Heart left ventricle (tissue), 16 donors: ENCODE measurements at regions not wholly inside any gene's neighbourhood (a gene's known extent, or its start where the extent isn't known, plus 50 kb on each side); places are given as distances from the start of the nearest gene placed in this dataset.

Experiments used
- ATAC-seq, 4 donors: fragments of 200-7000 bp; cut with Tn5 transposase; one replicate each; pipeline ENCODE4 v1.9.1; 2020 to 2022; ENCODE audit warnings: moderate library complexity in 4 of 4, mild to moderate bottlenecking in 3 of 4, moderate number of reproducible peaks in 1 of 4
- DNase-seq, 5 donors: peaks; one replicate each; pipeline ENCODE4 v3.0.0-alpha.2; 2020
- H3K27ac ChIP-seq, 12 donors: fragments of 200-600 bp; sonication (generic) in 4 of 12; one replicate each; pipeline versions ENCODE4 v1.5.0 to v1.8.0; 2016 to 2022; ENCODE audit warnings: mild to moderate bottlenecking in 2 of 12
- H3K27me3 ChIP-seq, 9 donors: fragments of 200-600 bp; sonication (generic) in 2 of 9; one replicate each; pipeline versions ENCODE4 v1.5.1 to v1.8.0; 2016 to 2022; ENCODE audit warnings: mild to moderate bottlenecking in 3 of 9
- H3K36me3 ChIP-seq, 9 donors: fragments of 200-600 bp; sonication (generic) in 2 of 9; one replicate each; pipeline versions ENCODE4 v1.5.0 to v1.8.0; 2018 to 2022; ENCODE audit warnings: mild to moderate bottlenecking in 2 of 9
- H3K4me1 ChIP-seq, 12 donors: fragments of 200-600 bp; sonication (generic) in 4 of 12; one replicate each; pipeline versions ENCODE4 v1.5.0 to v1.8.0; 2016 to 2022; ENCODE audit warnings: mild to moderate bottlenecking in 3 of 12
- H3K4me3 ChIP-seq, 12 donors: fragments of 200-600 bp; sonication (generic) in 4 of 12; one replicate each; pipeline versions ENCODE4 v1.5.0 to v1.8.0; 2017 to 2022; ENCODE audit warnings: mild to moderate bottlenecking in 9 of 12, moderate library complexity in 4 of 12
- H3K9me3 ChIP-seq, 12 donors: fragments of 200-600 bp; sonication (generic) in 4 of 12; one replicate each; pipeline versions ENCODE4 v1.5.0 to v1.8.0; 2016 to 2022; ENCODE audit warnings: mild to moderate bottlenecking in 1 of 12
- POLR2A ChIP-seq, 2 donors: fragments of 450-650 bp; IDR thresholded peaks; one replicate each; pipeline ENCODE4 v1.6.1; 2017; ENCODE audit warnings: antibody characterized with exemption in 2 of 2, mild to moderate bottlenecking in 2 of 2, moderate library complexity in 2 of 2
- WGBS, 4 donors: extraction: QIAGEN DNeasy Blood & Tissue Kit in 2 of 4; methylation state at CpG; one replicate each; pipeline versions ENCODE4 v1.1.5 to v1.1.7; 2013 to 2018; 5-methylcytosine and 5-hydroxymethylcytosine counted together
- intact Hi-C, 10 donors: fragments of 100-400 bp; cut with DNase I; formaldehyde crosslinking; loops; one replicate each; pipeline versions ENCODE4 v1.11.1 to v1.14.2; 2022
- TF ChIP-seq, protein P1 (sequence below), 12 donors: fragments of 200-600 bp; sonication (generic) in 4 of 12; IDR thresholded peaks; one replicate each; pipeline versions ENCODE4 v1.5.0 to v1.8.0; 2018 to 2022; ENCODE audit warnings: antibody characterized with exemption in 12 of 12, mild to moderate bottlenecking in 5 of 12
- donor health status: ischemic (EF 13 %, LVEDD 7.1; RV severe dilation, severe dysfunction).
- donor health status: healthy with polysubstance abuse.
- donor health status: DM: no; HTN: yes; CAD: no.
- donor health status: DM: no; HTN: no; CAD: no.
- donor health status: ischemic (EF 25% LVEDD 6.9; RV normal size, moderate dysfunction).
- donor health status: ischemic (EF 25% LVEDD 5.7; RV mildly dilated, moderate dysfunction).
- donor health status: healthy.
- donor health status: DM: yes; HTN: yes; CAD: no.
- donor health status: ischemic (EF 35%, LVEDD 5.7; RV mildly dilated, moderate dysfunction).
- donor health status: nonischemic (EF 11% LVEDD 7.7; RV severe dilation, severe dysfunction).
- donor health status: DM: yes; HTN: yes; CAD: no.
- donor health status: PGD.
- donor health status: ischemic (EF 29% LVEDD 5.4; RV normal size, mild dysfunction).
- donor health status: nonischemic (EF 23%, LVEDD 6.1; RV moderate dilation, normal function).

DNA sequence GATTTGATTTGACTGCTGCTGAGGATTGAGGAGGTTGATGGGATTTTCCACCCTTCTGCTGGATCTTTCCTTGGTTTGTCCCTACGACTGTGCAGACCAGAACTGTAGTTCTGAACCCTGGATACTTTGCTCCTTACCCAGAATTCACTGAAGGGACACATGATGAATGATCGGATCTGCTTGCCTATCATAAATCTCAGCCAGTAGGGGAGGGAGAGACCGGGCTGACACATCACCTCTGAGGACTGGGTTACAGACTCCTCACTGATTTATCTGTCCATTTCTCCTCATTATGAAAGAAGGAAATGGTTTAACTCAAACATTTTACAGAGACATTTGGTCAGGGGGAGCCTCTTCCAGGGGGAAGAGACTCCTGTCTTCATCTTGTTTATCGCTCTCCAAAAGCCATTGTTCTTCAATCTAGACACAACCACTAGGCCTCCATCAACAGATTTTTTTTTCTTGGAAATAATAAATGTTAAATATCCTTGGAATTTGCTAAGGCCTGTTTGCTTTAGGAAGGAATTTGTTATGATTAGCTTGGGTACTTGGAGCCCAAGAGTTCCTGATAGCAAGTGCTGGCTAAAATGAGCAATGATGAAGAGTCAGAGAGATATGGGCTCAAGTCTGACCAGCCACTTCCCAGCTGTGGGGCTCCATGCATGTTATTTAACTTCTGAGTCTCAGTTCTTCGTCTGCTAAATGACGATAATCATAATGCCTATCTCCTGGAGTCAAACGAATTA is 925.5 kb downstream of the SLC4A3 start:
- no peak overlapping the region for H3K27ac ChIP-seq
- 66 to 72% (median 70%) methylated on average over 7 of the region's 7 CpGs for WGBS, 4 donors
- no peak overlapping the region for H3K4me3 ChIP-seq
- H3K9me3 ChIP-seq, result no peaks in the 10 kb centered on the region
- TF ChIP-seq, protein P1, sequence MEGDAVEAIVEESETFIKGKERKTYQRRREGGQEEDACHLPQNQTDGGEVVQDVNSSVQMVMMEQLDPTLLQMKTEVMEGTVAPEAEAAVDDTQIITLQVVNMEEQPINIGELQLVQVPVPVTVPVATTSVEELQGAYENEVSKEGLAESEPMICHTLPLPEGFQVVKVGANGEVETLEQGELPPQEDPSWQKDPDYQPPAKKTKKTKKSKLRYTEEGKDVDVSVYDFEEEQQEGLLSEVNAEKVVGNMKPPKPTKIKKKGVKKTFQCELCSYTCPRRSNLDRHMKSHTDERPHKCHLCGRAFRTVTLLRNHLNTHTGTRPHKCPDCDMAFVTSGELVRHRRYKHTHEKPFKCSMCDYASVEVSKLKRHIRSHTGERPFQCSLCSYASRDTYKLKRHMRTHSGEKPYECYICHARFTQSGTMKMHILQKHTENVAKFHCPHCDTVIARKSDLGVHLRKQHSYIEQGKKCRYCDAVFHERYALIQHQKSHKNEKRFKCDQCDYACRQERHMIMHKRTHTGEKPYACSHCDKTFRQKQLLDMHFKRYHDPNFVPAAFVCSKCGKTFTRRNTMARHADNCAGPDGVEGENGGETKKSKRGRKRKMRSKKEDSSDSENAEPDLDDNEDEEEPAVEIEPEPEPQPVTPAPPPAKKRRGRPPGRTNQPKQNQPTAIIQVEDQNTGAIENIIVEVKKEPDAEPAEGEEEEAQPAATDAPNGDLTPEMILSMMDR (IDR thresholded peaks at IDR 0.05), result no peak
- TF ChIP-seq POLR2A (IDR thresholded peaks at IDR 0.05), result no peak
- H3K36me3 ChIP-seq, result no peaks in the 10 kb centered on the region
- ATAC-seq (no peak), DNase-seq (no peak)
- H3K4me1 ChIP-seq, result no peaks in the 10 kb centered on the region
- intact Hi-C loops, result no loop called here
- H3K27me3 ChIP-seq, result no peaks in the 10 kb centered on the region

DNA sequence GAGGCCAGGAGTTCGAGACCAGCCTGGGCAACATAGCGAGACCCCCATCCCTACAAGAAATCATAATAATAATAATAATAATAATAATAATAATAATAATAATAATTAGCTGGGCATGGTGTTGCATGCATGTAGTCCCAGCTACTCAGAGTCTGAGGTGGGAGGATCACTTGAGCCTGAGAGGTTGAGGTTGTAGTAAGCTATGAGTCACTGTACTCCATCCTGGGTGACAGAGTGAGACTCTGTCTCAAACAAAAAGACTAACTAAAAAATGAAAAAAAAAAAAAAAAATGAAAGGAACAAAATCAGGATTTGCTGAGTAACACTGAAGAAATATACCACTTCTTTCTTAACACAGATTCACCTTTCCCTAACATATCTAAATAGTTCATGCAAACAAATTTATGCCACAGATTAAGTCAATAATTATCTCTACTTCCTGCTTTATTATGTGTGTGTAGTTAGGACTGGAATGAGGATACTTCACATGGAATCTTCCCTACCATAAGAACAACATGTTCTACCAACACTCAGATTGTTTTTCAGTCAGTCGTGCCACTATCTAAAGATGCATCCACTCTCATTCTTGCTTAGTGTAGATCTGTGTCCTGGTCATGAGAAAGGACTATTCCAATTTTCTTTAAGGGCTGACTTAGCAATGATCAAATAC is 928.7 kb downstream of the SLC4A3 start:
- no peak for ATAC-seq
- Histone ChIP-seq H3K9me3 (no peaks in the 10 kb centered on the region), H3K4me3 (no peak overlapping the region), H3K27ac (no peak overlapping the region), H3K36me3 (no peaks in the 10 kb centered on the region), H3K4me1 (no peaks in the 10 kb centered on the region), H3K27me3 (no peaks in the 10 kb centered on the region)
- no peak for TF ChIP-seq POLR2A (IDR thresholded peaks at IDR 0.05)
- TF ChIP-seq, protein P1 (IDR thresholded peaks at IDR 0.05), result no peak
- intact Hi-C loops, result no loop called here
- DNase-seq, result no peak
- WGBS, 4 donors, result 84 to 93% (median 87%) methylated on average over 3 of the region's 3 CpGs

GRCh38 chr2:220556658-220557057 is 929.2 kb downstream of the SLC4A3 start:
- H3K27me3 ChIP-seq, result no peaks in the 10 kb centered on the region
- no peaks in the 10 kb centered on the region for H3K4me1 ChIP-seq
- intact Hi-C loops, result no loop called here
- WGBS, 4 donors, result 28 to 68% (median 48%) methylated on average over 1 of the region's 1 CpG
- DNase-seq, result no peak
- no peak overlapping the region for H3K27ac ChIP-seq
- H3K9me3 ChIP-seq, result no peaks in the 10 kb centered on the region
- H3K36me3 ChIP-seq, result no peaks in the 10 kb centered on the region
- no peak overlapping the region for H3K4me3 ChIP-seq
- no peak for ATAC-seq
- TF ChIP-seq POLR2A (IDR thresholded peaks at IDR 0.05), result no peak
- TF ChIP-seq, protein P1 (IDR thresholded peaks at IDR 0.05), result no peak

DNA sequence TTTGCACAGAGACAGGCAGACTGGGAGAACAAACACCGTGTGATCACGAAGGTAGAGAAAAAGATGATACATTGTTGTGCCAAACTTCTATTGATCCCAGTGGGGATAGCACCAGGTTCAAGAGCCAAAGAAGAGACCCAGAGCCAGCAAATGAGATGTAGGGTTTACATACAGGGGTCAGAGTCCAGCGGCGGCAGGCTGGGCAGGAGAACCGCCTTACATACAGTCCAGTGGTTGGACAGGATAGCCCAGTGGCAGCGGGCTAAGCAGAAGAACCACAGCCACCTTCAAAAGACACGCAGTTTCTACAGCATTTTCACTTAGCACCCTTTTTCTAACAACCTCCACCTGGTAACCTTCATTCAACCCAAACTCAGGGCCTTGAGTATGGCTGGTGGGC is 932.8 kb downstream of the SLC4A3 start:
- Histone ChIP-seq H3K4me1 (no peaks in the 10 kb centered on the region), H3K36me3 (no peaks in the 10 kb centered on the region), H3K9me3 (no peaks in the 10 kb centered on the region), H3K4me3 (no peak overlapping the region), H3K27me3 (no peaks in the 10 kb centered on the region), H3K27ac (no peak overlapping the region)
- intact Hi-C loops, result no loop called here
- WGBS, 4 donors, result 91 to 96% (median 93%) methylated on average over 7 of the region's 7 CpGs
- no peak for TF ChIP-seq POLR2A (IDR thresholded peaks at IDR 0.05)
- TF ChIP-seq, protein P1 (IDR thresholded peaks at IDR 0.05), result no peak
- DNase-seq (no peak), ATAC-seq (no peak)
